Nephron progenitor cell (in vitro differentiated cells): ENCODE measurements at regions not wholly inside any gene's neighbourhood (a gene's known extent, or its start where the extent isn't known, plus 50 kb on each side); places are given as distances from the start of the nearest gene placed in this dataset.

Source experiments
- DNase-seq: peaks from one replicate; pipeline ENCODE4 v3.0.0; 2021
- H3K27ac Mint-ChIP-seq: 2 replicates; pipeline ENCODE4 v1.8.0; 2021; ENCODE audit warnings: mild to moderate bottlenecking, moderate library complexity, mixed read lengths
- H3K27me3 Mint-ChIP-seq: 2 replicates; pipeline ENCODE4 v1.8.0; 2021; ENCODE audit warnings: mild to moderate bottlenecking, low read depth, mixed read lengths; ENCODE audit not compliant: poor library complexity
- H3K36me3 Mint-ChIP-seq: 2 replicates; pipeline ENCODE4 v1.8.0; 2021; ENCODE audit warnings: low read depth, mixed read lengths
- H3K4me1 Mint-ChIP-seq: 2 replicates; pipeline ENCODE4 v1.8.0; 2021; ENCODE audit warnings: mixed read lengths
- H3K4me3 Mint-ChIP-seq: 2 replicates; pipeline ENCODE4 v1.8.0; 2021; ENCODE audit warnings: mild to moderate bottlenecking, moderate library complexity, mixed read lengths
- H3K9me3 Mint-ChIP-seq: 2 replicates; pipeline ENCODE4 v1.8.0; 2021; ENCODE audit warnings: mild to moderate bottlenecking, moderate library complexity, mixed read lengths
- CTCF ChIP-seq: fragments of 200-600 bp; sonication (generic); IDR thresholded peaks from 2 replicates; pipeline ENCODE4 v1.5.0; 2021; ENCODE audit warnings: antibody characterized with exemption

DNA sequence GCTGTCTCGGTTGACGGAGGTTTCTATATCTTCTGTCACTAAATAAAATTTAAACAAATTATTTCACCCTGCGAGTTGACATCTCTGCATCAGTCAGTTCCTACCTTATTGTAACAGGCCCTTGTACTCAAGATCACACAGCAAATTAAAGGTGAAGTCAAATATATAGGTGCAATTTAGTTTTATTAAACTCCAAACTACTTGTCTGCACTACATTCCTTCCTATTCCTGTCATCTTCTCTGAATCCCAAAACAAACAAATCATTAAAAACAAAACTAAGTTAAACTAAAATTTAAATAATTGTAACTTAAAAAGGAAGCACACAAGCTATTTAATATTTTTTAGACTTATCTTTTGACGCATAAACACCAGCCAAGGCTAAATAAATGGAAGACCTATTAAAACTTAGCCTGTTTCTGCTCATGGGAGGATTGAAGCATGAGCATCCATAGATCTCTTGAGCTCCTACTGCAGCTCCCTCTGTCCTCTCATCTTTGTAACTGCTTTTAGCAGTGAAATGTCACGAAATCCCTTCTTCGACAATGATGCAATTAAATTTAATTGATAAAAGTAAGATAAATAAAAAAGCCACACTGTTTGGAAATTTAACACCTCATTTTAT lies 1152.3 kb upstream of the GJE1 start:
- no peaks in the 10 kb centered on the region for H3K9me3 Mint-ChIP-seq
- no peak overlapping the region for H3K4me3 Mint-ChIP-seq

GRCh38 chr6:140979642-140980091 lies 1153.1 kb upstream of the GJE1 start:
- Mint-ChIP-seq H3K4me3 (no peak overlapping the region), H3K36me3 (no peaks in the 10 kb centered on the region), H3K4me1 (no peaks in the 10 kb centered on the region), H3K27ac (no peak overlapping the region), H3K27me3 (no peaks in the 10 kb centered on the region), H3K9me3 (no peaks in the 10 kb centered on the region)
- no peak for TF ChIP-seq CTCF
- no peak for DNase-seq

More for the DNA sequence above, 1152.3 kb upstream of the GJE1 start:
- Mint-ChIP-seq H3K4me1 (no peaks in the 10 kb centered on the region), H3K27me3 (no peaks in the 10 kb centered on the region), H3K27ac (no peak overlapping the region), H3K36me3 (no peaks in the 10 kb centered on the region)
- DNase-seq: no peak
- TF ChIP-seq CTCF: no peak

DNA sequence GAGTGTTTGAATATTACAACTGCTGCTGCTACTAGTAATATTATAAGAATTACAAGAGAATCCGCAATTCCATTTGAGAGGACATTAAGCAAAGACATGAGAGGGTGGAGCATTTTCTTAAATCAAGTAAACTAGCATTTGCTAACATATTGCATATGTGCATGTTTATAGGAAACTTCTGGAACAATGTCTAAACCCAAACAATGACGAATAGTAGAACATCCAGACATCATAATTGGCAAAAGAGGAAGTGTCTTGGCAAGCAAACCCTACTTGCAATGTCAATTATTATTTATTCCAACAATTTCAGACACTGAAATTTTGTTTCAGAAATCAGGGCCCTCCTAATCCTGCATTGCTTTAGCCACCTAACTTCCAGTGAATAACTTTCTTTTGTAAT lies 1155.3 kb upstream of the GJE1 start:
- H3K27me3 Mint-ChIP-seq: no peaks in the 10 kb centered on the region
- H3K9me3 Mint-ChIP-seq: peaks cover 13% of the 10 kb centered on the region
- no peaks in the 10 kb centered on the region for H3K4me1 Mint-ChIP-seq
- H3K27ac Mint-ChIP-seq: no peak overlapping the region
- TF ChIP-seq CTCF: no peak
- no peak for DNase-seq
- no peaks in the 10 kb centered on the region for H3K36me3 Mint-ChIP-seq
- H3K4me3 Mint-ChIP-seq: no peak overlapping the region

- Mint-ChIP-seq H3K27ac (no peak overlapping the region), H3K4me3 (no peak overlapping the region), H3K4me1 (no peaks in the 10 kb centered on the region), H3K36me3 (no peaks in the 10 kb centered on the region), H3K9me3 (peaks cover 17% of the 10 kb centered on the region), H3K27me3 (no peaks in the 10 kb centered on the region)
- no peak for TF ChIP-seq CTCF
- no peak for DNase-seq
These were observed 1155.9 kb upstream of the GJE1 start for GRCh38 chr6:140976806-140977205.

DNA sequence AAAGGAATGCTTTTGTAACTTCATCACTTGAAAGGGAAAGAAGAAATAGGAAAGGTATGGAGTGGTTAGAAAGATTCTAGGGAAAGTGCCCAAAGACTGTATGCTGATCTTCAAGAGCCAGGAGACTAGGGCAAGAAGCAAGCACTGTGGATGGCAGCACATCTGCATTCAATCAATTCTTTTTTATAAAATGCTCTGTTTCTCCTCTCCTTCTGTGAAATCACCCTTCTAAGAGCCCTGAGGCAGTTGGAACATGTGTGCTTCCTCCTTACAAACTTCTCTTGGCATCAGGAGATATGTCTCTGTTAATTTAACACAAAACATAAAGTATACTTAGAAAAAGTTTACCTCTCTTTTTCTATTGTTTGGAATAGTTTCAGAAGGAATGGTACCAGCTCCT lies 1162.2 kb upstream of the GJE1 start:
- H3K36me3 Mint-ChIP-seq: no peaks in the 10 kb centered on the region
- no peak for DNase-seq
- no peaks in the 10 kb centered on the region for H3K4me1 Mint-ChIP-seq
- no peak overlapping the region for H3K4me3 Mint-ChIP-seq
- no peaks in the 10 kb centered on the region for H3K27me3 Mint-ChIP-seq
- TF ChIP-seq CTCF: no peak
- peaks cover 22% of the 10 kb centered on the region for H3K9me3 Mint-ChIP-seq
- H3K27ac Mint-ChIP-seq: no peak overlapping the region

DNA sequence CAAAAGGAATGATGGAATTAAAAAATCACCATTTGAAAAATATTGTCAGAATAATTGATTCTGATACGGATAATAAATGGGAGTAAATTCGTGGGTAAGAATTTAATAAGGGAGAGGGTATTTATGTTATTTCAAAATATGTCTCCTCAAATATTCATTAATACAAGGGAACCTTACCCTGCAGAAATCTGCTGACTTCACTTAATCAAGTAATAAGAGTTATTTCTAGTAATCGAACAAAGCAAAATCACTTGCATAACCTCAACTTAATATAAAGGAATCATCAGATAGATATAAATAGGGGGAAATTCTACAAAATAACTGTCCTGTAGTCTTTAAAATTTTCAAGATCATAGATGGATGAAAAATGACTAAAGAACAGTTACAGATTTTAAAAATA lies 1164.7 kb upstream of the GJE1 start:
- Mint-ChIP-seq H3K36me3 (no peaks in the 10 kb centered on the region), H3K4me3 (no peak overlapping the region)
- TF ChIP-seq CTCF: no peak

More for the DNA sequence above, 1164.7 kb upstream of the GJE1 start:
- Mint-ChIP-seq H3K27me3 (no peaks in the 10 kb centered on the region), H3K27ac (no peak overlapping the region), H3K4me1 (no peaks in the 10 kb centered on the region), H3K9me3 (peaks cover 14% of the 10 kb centered on the region)
- no peak for DNase-seq
